WTC11 (cell line): ENCODE measurements at regions not wholly inside any gene's neighbourhood (a gene's known extent, or its start where the extent isn't known, plus 50 kb on each side); places are given as distances from the start of the nearest gene placed in this dataset.

Source experiments
- E2F5 ChIP-seq: sonication (generic); formaldehyde crosslinking; IDR thresholded peaks from 2 replicates; pipeline ENCODE4 v1.8.1; 2022; ENCODE audit warnings: mild to moderate bottlenecking, moderate library complexity, missing genetic modification reagents
- EMX1 ChIP-seq: fragments of 250-450 bp; sonication (Bioruptor Pico); IDR thresholded peaks from 2 replicates; pipeline ENCODE4 v1.8.0; 2021; ENCODE audit warnings: mild to moderate bottlenecking
- JAZF1 ChIP-seq: fragments of 250-450 bp; sonication (Bioruptor Pico); IDR thresholded peaks from 2 replicates; pipeline ENCODE4 v1.9.0; 2021; ENCODE audit warnings: moderate library complexity, mild to moderate bottlenecking, inconsistent platforms
- PRRX2 ChIP-seq: fragments of 250-450 bp; sonication (Bioruptor Pico); IDR thresholded peaks from 2 replicates; pipeline ENCODE4 v1.8.0; 2021; ENCODE audit warnings: mild to moderate bottlenecking
- RORB ChIP-seq: fragments of 250-450 bp; sonication (Bioruptor Pico); IDR thresholded peaks from 2 replicates; pipeline ENCODE4 v1.9.0; 2021; ENCODE audit warnings: mild to moderate bottlenecking
- SMAD3 ChIP-seq: sonication (generic); formaldehyde crosslinking; IDR thresholded peaks from 2 replicates; pipeline ENCODE4 v1.8.0; 2022; ENCODE audit warnings: missing genetic modification reagents, mild to moderate bottlenecking, borderline replicate concordance
- TCF7 ChIP-seq: sonication (generic); formaldehyde crosslinking; IDR thresholded peaks from 2 replicates; pipeline ENCODE4 v1.8.0; 2022; ENCODE audit warnings: mild to moderate bottlenecking, low read depth, missing genetic modification reagents, moderate library complexity
- ZNF232 ChIP-seq: sonication (generic); formaldehyde crosslinking; IDR thresholded peaks from 2 replicates; pipeline ENCODE4 v1.8.0; 2022; ENCODE audit warnings: mild to moderate bottlenecking, missing genetic modification reagents
- ZNF396 ChIP-seq: fragments of 250-450 bp; sonication (Bioruptor Pico); IDR thresholded peaks from 2 replicates; pipeline ENCODE4 v1.8.0; 2021; ENCODE audit warnings: mild to moderate bottlenecking, moderate library complexity, borderline replicate concordance

- TF ChIP-seq EMX1 (CRISPR knock-in tag) (no peak), PRRX2 (CRISPR knock-in tag) (no peak), RORB (CRISPR knock-in tag) (no peak), JAZF1 (CRISPR knock-in tag) (no peak), TCF7 (CRISPR knock-in tag) (no peak), E2F5 (CRISPR knock-in tag) (no peak), ZNF232 (CRISPR knock-in tag) (no peak), ZNF396 (no peak), SMAD3 (CRISPR knock-in tag) (no peak)
- TF ChIP-seq, all 79 proteins: peak for 0
Observed at GRCh38 chr1:93028542-93028941, 50.5 kb upstream of the MTF2 start (continued).
